ENCODE measurements at regions not wholly inside any gene's neighbourhood (a gene's known extent, or its start where the extent isn't known, plus 50 kb on each side); places are given as distances from the start of the nearest gene placed in this dataset.

DNA sequence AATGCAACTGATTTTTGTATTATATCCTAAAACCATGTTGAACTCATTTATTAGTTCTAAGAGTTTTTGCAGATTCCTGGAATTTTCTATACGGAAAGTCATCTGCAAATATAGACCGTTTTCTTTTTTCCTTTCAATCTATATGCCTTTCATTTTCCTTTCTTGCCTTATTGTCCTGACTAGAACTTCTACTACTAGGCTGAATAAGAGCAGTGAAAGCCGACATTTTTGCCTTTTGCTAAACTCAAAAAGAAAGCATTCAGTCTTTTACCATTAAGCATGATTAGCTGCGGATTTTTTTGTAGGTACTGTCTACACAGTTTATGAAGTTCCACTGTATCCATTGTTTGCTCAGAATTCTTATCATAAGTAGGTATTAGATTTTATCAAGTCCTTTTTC is 328.4 kb downstream of the TEX29 start:
- ATAC-seq (no peak), DNase-seq (no peak)
- Mint-ChIP-seq H3K4me1 (ENCODE audit: low read depth) (no peaks in the 10 kb centered on the region), H3K27me3 (ENCODE audit: low read depth) (peaks cover 14% of the 10 kb centered on the region), H3K36me3 (ENCODE audit: insufficient read depth) (no peaks in the 10 kb centered on the region), H3K4me3 (no peak overlapping the region), H3K9me3 (no peaks in the 10 kb centered on the region)

DNA sequence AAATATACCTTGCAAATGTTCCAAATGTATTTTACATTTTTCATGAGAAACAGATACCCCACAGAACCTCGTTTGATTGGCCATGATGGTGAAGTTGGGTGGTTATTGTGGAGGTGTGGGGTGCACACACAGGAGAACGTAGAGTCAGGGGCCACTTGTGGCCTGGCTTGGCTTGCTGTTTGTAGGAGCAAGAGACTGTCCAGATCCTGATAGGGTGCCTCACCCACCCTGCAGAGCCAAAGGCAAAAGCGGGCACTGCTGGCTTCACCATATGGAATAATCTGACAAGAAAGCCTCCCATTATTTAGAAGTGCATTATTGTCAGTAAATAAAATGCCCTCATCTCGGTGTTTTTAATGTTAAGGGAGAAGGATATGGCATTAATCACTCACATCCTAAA is 330.2 kb downstream of the TEX29 start:
- Mint-ChIP-seq H3K4me1 (ENCODE audit: low read depth) (no peaks in the 10 kb centered on the region), H3K9me3 (no peaks in the 10 kb centered on the region), H3K27me3 (ENCODE audit: low read depth) (peaks cover 22% of the 10 kb centered on the region), H3K36me3 (ENCODE audit: insufficient read depth) (no peaks in the 10 kb centered on the region), H3K4me3 (no peak overlapping the region)
- ATAC-seq, result no peak
- DNase-seq, result no peak

DNA sequence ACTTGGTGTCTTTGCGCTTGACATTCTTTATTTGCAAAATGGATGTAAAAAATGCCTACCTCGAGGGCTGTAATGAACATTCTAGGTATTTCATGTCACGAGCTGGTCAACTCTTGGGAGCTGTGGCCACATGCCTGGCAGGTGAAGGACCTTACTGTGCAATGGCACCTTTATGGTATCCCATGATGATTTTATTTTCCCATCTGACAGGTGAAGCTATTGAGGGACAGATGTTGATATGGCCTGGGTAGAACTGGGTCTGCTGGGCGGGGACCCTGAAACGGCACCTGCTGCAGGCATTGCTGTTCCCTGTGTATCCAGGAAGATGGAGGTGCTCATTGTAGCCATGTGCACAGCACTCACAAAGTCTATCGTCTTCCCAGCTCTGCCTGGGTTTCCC is 332.2 kb downstream of the TEX29 start:
- DNase-seq (no peak), ATAC-seq (no peak)
- no peak overlapping the region for H3K4me3 Mint-ChIP-seq
- peaks cover 26% of the 10 kb centered on the region for H3K27me3 Mint-ChIP-seq (ENCODE audit: low read depth)
- no peaks in the 10 kb centered on the region for H3K4me1 Mint-ChIP-seq (ENCODE audit: low read depth)
- no peaks in the 10 kb centered on the region for H3K9me3 Mint-ChIP-seq
- no peaks in the 10 kb centered on the region for H3K36me3 Mint-ChIP-seq (ENCODE audit: insufficient read depth)

DNA sequence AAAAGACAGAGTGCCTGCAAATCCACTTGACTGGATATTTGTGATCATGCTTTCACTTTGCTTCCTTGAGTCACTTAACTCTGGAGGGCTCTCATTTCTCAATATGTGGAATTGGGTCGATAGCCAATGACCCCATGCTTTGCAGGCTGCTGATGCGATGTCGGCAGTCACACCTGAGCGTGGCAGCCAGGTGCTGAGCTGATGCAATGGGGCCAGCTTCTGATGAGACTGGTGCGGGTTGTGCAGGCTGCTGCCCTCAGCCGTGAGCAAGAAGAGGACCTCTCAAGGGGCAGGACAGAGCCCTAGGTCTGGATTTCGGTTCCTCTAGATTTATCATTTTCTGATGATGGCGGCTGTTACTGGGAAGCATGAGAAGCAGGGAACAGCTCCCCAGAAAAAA is 334.1 kb downstream of the TEX29 start:
- ATAC-seq (no peak), DNase-seq (no peak)
- Mint-ChIP-seq H3K9me3 (no peaks in the 10 kb centered on the region), H3K4me1 (ENCODE audit: low read depth) (no peaks in the 10 kb centered on the region), H3K27me3 (ENCODE audit: low read depth) (peaks cover 26% of the 10 kb centered on the region), H3K36me3 (ENCODE audit: insufficient read depth) (no peaks in the 10 kb centered on the region), H3K4me3 (no peak overlapping the region)

DNA sequence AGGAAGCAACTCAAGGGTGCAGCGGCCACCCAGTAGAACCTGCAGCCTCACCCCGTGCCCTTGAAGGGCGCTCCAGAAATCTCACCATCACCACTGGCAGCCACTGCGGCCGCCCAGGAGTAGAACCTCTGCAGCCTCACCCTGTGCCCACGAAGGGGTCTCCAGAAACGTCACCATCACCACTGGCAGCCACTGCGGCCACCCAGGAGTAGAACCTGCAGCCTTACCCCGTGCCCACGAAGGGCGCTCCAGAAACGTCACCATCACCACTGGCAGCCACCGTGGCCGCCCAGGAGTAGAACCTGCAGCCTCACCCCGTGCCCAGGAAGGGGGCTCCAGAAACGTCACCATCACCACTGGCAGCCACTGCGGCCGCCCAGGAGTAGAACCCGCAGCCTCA is 336.0 kb downstream of the TEX29 start:
- Mint-ChIP-seq H3K36me3 (ENCODE audit: insufficient read depth) (no peaks in the 10 kb centered on the region), H3K9me3 (no peaks in the 10 kb centered on the region), H3K4me1 (ENCODE audit: low read depth) (no peaks in the 10 kb centered on the region), H3K27me3 (ENCODE audit: low read depth) (peaks cover 22% of the 10 kb centered on the region), H3K4me3 (no peak overlapping the region)
- no peak for DNase-seq
- no peak for ATAC-seq

DNA sequence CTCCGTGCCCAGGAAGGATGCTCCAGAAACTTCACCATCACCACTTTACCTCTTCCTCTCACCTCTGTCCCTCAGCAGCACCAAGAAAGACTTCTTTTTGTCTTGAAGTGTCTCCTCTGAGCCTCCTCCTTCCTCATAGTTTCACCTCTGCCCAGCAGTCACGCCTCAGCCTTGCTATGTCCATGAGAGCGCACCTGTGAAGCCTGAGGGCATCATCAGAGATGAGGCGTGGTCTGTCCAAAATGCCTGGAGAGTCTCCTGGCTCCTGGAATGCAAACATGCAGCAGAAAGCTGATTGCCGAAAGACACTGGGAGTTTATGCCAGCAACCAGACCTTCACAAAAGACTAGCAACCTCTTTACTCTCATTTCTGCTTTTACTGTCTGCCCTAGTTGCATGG is 336.6 kb downstream of the TEX29 start:
- Mint-ChIP-seq H3K4me3 (no peak overlapping the region), H3K4me1 (ENCODE audit: low read depth) (no peaks in the 10 kb centered on the region)

DNA sequence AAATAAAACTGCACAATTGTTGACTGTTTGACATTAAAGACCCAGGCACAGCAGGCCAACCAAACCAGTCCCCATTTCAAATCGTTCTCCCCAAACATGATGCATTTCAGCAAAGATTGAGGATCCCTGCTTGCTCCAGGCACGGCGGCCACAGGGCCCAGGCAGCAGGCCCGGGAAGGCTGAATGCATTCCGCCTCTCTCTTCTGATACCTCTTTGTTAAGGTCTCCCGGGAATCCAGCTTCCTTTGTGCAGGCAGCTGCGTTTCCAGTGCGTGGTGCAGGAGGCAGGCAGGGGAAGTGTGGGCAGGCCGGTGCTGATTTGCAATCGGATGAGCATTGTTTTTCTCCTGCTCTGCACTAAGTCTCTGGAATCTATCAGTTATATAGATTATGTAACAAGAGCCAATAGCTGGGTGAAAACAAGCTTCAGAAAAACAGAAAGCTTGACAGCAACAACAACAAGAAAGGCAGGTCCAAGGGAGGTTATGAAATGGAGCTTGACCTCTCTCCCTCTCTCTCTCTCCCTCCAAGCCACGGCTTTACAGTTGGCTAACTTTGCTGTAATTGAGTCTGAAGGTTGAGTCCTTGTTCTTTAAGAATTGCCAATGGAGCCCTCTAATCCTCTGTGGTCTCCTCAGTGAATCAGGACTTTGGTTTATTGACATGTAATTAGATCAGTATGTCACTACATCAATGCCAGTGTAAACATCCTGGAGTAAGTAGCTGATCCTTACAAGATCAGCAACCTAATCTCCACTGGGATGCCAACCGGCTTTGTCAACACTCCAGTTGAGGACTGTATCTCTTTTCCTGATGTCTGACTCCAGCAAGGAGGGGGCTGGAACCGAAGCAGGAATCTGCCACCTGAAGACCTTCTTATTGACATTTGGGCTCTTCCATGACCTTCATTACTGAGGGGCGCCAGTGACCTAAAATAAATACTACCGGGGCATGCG is 338.0 kb downstream of the TEX29 start:
- Mint-ChIP-seq H3K27me3 (ENCODE audit: low read depth) (peaks cover 11% of the 10 kb centered on the region), H3K9me3 (no peaks in the 10 kb centered on the region), H3K4me1 (ENCODE audit: low read depth) (no peaks in the 10 kb centered on the region), H3K36me3 (ENCODE audit: insufficient read depth) (no peaks in the 10 kb centered on the region), H3K4me3 (no peak overlapping the region)
- DNase-seq (no peak), ATAC-seq (no peak)

More for the DNA sequence above, 336.6 kb downstream of the TEX29 start:
- peaks cover 20% of the 10 kb centered on the region for H3K27me3 Mint-ChIP-seq (ENCODE audit: low read depth)
- DNase-seq, result no peak
- no peak for ATAC-seq
- H3K9me3 Mint-ChIP-seq, result no peaks in the 10 kb centered on the region
- no peaks in the 10 kb centered on the region for H3K36me3 Mint-ChIP-seq (ENCODE audit: insufficient read depth)

DNA sequence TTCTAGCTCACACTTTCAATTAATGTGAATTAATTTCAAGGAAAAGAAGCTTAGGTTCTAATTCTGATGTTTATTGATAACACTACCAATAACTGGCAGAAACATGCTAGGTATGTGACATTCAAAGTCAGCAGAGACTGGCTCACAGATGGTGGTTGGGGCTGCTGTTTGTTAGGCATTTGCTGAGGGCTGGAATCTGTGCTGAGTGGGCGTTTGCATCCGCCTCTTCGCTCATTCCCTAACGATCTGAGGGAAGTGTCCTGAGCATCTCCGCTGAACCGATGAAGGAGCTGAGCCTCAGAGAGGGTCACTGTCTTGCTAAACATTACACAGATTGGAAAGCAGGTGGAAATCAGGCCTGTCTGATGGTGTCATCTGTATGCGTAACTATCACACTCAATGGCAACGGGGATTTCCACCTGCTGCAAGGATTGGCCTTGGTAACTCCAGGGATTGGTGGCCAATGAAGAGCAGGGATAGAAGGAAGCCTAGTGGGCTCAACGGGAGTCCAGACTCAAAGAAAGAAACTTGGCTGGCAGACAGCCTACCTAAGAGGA is 338.9 kb downstream of the TEX29 start:
- H3K4me1 Mint-ChIP-seq (ENCODE audit: low read depth), result no peaks in the 10 kb centered on the region
- H3K36me3 Mint-ChIP-seq (ENCODE audit: insufficient read depth), result no peaks in the 10 kb centered on the region
- no peaks in the 10 kb centered on the region for H3K9me3 Mint-ChIP-seq
- H3K27me3 Mint-ChIP-seq (ENCODE audit: low read depth), result peaks cover 11% of the 10 kb centered on the region
- no peak overlapping the region for H3K4me3 Mint-ChIP-seq
- DNase-seq (no peak), ATAC-seq (no peak)

DNA sequence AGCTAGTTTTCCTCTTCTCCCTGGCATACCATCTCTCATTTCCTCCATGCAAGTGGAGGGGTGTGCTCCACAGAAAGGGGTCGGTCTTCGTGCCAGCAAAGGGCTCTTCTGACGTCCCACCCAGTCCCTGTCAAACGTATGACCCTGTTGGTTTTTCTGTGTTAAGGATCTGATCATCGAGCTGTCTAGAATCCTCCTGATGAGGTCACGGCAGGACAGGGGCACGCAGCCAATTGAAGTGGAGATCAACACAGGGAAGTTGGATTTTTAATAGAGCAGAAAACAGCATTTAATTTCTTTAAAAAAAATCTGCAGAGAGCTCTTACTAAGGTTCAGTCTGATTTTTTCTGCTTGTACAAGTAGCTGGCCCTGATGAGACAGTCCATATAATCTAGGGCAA is 339.4 kb downstream of the TEX29 start:
- H3K27me3 Mint-ChIP-seq (ENCODE audit: low read depth), result peaks cover 6% of the 10 kb centered on the region
- no peak overlapping the region for H3K4me3 Mint-ChIP-seq
- no peaks in the 10 kb centered on the region for H3K36me3 Mint-ChIP-seq (ENCODE audit: insufficient read depth)
- ATAC-seq (no peak), DNase-seq (no peak)
- no peaks in the 10 kb centered on the region for H3K9me3 Mint-ChIP-seq
- H3K4me1 Mint-ChIP-seq (ENCODE audit: low read depth), result no peaks in the 10 kb centered on the region

DNA sequence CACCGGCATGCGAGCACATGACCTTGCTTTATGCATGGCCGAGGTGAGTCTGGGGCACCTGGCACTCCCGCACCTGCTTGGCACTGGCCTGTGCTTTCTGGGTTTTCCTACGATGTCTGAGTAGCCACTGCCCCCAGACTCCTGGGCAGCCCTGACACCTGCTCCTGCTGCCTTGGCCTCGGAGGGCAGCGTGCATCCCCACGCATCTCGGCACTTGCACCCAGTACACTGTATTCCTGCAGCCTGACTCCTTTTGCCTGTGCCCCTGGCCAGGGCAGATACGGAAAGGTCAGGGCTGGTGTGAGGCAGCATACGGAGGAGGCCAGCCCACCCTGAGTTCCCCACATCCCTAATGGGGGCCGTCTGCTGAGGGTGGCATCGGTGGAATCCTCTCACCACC is 340.6 kb downstream of the TEX29 start:
- no peaks in the 10 kb centered on the region for H3K36me3 Mint-ChIP-seq (ENCODE audit: insufficient read depth)
- ATAC-seq, result no peak
- H3K27me3 Mint-ChIP-seq (ENCODE audit: low read depth), result peaks cover 4% of the 10 kb centered on the region
- H3K9me3 Mint-ChIP-seq, result no peaks in the 10 kb centered on the region
- H3K4me1 Mint-ChIP-seq (ENCODE audit: low read depth), result no peaks in the 10 kb centered on the region
- no peak overlapping the region for H3K4me3 Mint-ChIP-seq
- no peak for DNase-seq

DNA sequence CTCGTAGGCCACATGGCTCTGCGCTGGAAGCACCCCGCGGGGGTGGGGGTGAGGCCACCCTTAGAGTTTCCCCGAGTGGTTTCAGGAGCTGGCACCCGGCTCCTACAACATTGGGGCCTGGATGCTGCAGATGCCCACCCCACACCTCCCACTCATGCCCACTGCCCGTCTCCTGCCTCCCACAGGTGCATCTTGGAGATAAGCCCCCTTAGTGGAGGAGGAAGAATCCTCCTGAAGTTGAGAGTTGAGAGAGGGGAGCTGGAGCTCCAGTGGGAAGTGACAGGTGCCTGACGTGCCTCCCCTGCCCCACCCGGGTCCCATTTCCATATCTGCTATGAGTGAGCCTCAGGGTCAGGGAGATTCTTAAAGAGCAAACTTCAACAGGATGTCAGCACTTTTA is 341.3 kb downstream of the TEX29 start:
- H3K27me3 Mint-ChIP-seq (ENCODE audit: low read depth), result peaks cover 4% of the 10 kb centered on the region
- DNase-seq (no peak), ATAC-seq (no peak)
- no peaks in the 10 kb centered on the region for H3K4me1 Mint-ChIP-seq (ENCODE audit: low read depth)
- no peaks in the 10 kb centered on the region for H3K36me3 Mint-ChIP-seq (ENCODE audit: insufficient read depth)
- no peaks in the 10 kb centered on the region for H3K9me3 Mint-ChIP-seq
- no peak overlapping the region for H3K4me3 Mint-ChIP-seq

DNA sequence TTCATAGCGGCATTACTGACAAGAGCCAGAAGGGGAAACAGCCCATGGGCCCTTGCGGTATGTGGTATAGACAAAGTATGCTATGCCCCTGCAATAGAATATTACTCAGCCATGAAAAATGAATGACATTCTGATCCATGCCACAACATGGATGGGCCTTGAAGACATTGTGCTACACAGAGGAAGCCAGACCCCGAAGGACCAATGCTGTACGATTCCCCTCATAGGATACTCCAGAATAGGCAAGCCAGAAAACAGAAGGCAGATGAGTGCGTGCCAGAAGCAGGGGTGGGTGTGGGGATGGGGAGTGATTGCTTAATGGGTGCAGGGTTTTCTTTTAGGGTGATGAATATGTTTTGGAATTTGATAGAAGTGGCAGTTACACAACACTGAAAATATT is 342.0 kb downstream of the TEX29 start:
- Mint-ChIP-seq H3K4me1 (ENCODE audit: low read depth) (no peaks in the 10 kb centered on the region), H3K4me3 (no peak overlapping the region), H3K36me3 (ENCODE audit: insufficient read depth) (no peaks in the 10 kb centered on the region), H3K27me3 (ENCODE audit: low read depth) (no peaks in the 10 kb centered on the region), H3K9me3 (no peaks in the 10 kb centered on the region)
- DNase-seq (no peak), ATAC-seq (no peak)

DNA sequence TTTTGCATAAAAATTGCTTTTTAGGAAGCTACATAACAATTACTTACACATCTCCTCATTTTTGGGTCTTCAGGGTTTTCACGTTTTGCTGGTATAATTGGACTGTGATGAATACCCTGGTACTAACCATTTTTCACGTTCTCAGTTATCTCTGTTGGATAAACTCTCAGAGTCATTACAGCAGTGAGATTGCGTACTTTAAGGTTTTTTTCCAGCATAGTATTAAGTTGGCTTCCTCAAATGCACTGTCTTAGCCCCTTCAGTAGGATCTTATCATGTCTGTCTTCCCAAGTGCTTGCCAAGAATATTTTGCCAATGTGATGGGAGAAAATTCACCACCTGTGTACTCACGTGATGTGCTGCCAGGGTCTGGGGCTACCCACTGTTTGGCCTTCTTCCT is 342.5 kb downstream of the TEX29 start:
- H3K9me3 Mint-ChIP-seq, result no peaks in the 10 kb centered on the region
- no peaks in the 10 kb centered on the region for H3K27me3 Mint-ChIP-seq (ENCODE audit: low read depth)
- DNase-seq, result no peak
- no peaks in the 10 kb centered on the region for H3K4me1 Mint-ChIP-seq (ENCODE audit: low read depth)
- no peak overlapping the region for H3K4me3 Mint-ChIP-seq
- no peaks in the 10 kb centered on the region for H3K36me3 Mint-ChIP-seq (ENCODE audit: insufficient read depth)
- no peak for ATAC-seq

DNA sequence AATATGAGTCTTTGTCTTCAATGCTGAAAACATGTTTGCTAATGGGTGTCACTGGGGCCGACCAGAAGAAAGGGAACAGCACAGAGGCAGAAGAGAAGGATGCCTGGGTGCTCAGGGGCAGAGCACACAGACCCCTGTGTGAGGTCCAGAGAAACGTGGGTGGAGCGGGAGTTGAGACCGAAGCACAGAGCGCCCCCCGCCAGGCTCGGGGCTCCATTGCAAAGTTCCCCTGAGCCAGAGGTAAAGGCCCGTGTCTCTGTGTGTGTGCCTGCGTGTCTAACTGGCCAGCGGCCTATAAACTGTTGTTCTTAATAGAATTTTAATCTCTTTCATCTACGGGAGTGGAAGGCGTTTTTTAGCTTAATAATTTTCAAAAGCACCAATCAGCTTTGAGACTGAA is 343.1 kb downstream of the TEX29 start:
- no peak for ATAC-seq
- Mint-ChIP-seq H3K27me3 (ENCODE audit: low read depth) (no peaks in the 10 kb centered on the region), H3K36me3 (ENCODE audit: insufficient read depth) (no peaks in the 10 kb centered on the region), H3K9me3 (no peaks in the 10 kb centered on the region), H3K4me1 (ENCODE audit: low read depth) (no peaks in the 10 kb centered on the region), H3K4me3 (no peak overlapping the region)
- DNase-seq, result no peak

DNA sequence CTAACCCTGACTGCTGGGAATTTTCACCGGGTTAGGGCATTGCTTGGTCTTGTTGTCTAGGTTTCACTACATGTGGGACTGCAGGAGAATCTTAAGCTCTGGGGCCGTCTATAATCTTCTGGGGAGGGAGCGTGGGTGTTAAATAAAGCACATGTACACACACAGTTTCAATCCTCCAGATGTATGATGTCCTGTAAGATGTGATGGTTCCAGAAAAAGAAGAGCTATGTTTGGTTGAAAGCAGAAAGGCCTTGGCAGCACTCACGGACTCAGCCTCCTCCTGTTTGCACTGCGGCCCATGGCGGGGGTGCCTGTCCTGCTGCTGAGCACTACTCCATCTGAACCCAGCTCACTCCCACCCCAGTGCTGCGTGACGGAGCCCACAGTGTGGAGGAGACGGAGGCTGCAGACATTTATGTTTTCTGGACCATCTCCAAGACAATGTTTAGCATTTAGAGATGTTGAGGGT is 343.5 kb downstream of the TEX29 start:
- Mint-ChIP-seq H3K27me3 (ENCODE audit: low read depth) (no peaks in the 10 kb centered on the region), H3K9me3 (no peaks in the 10 kb centered on the region), H3K36me3 (ENCODE audit: insufficient read depth) (no peaks in the 10 kb centered on the region), H3K4me1 (ENCODE audit: low read depth) (no peaks in the 10 kb centered on the region), H3K4me3 (no peak overlapping the region)
- ATAC-seq (no peak), DNase-seq (no peak)

Data from activated T-cell treated with anti-CD3 and anti-CD28 coated beads, Interleukin-2, amount 50 U/mL, for 4 hours (primary cell).